ENCODE measurements at regions not wholly inside any gene's neighbourhood (a gene's known extent, or its start where the extent isn't known, plus 50 kb on each side); places are given as distances from the start of the nearest gene placed in this dataset.

- TF ChIP-seq CTCF (IDR thresholded peaks at IDR 0.05; ENCODE audit: low read depth, low read length) (no peak), MAX (IDR thresholded peaks at IDR 0.05; ENCODE audit: low read depth, low read length) (no peak), POLR2A (IDR thresholded peaks at IDR 0.05; ENCODE audit: extremely low read depth, insufficient read length) (no peak), MYC (IDR thresholded peaks at IDR 0.05; ENCODE audit: low read depth, low read length) (no peak)
Observed at GRCh38 chrX:96590403-96590802, 94.2 kb upstream of the DIAPH2 start.
